ENCODE measurements at regions not wholly inside any gene's neighbourhood (a gene's known extent, or its start where the extent isn't known, plus 50 kb on each side); places are given as distances from the start of the nearest gene placed in this dataset.

DNA sequence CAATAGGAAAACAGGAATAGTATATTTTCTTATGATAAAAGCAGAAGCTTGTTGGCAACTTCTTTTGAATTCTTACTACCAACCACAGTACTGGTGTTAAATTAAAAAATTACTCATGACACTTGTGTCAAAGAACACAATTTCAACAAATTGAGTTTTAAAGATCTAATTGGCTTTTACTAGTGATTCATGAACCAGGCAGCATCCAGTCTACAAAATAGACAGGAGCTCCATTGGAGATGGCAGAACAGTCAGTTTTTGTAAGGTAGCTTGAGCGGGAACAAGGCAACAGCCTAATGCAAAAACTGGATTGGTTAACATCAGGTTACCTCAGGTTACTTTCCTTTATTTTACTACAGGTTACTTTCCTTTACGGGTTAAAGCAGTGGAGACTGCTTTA lies 181.3 kb upstream of the THBS1 start:
- H3K27me3 ChIP-seq (ENCODE audit: insufficient read depth, low read length): no peaks in the 10 kb centered on the region
- H3K4me1 ChIP-seq (ENCODE audit: control insufficient read depth, insufficient read depth, low read length, unreplicated experiment): peaks cover 15% of the 10 kb centered on the region
- no peaks in the 10 kb centered on the region for H3K36me3 ChIP-seq (ENCODE audit: insufficient read depth, low read length)
- no peak overlapping the region for H3K4me3 ChIP-seq (ENCODE audit: low read depth, low read length)
- no peak overlapping the region for H2AFZ ChIP-seq (ENCODE audit: low read length, unreplicated experiment)
- H3K27ac ChIP-seq (ENCODE audit: low read depth, low read length): no peak overlapping the region
- no peaks in the 10 kb centered on the region for H3K79me2 ChIP-seq (ENCODE audit: control insufficient read depth, insufficient read depth, low read length, unreplicated experiment)

DNA sequence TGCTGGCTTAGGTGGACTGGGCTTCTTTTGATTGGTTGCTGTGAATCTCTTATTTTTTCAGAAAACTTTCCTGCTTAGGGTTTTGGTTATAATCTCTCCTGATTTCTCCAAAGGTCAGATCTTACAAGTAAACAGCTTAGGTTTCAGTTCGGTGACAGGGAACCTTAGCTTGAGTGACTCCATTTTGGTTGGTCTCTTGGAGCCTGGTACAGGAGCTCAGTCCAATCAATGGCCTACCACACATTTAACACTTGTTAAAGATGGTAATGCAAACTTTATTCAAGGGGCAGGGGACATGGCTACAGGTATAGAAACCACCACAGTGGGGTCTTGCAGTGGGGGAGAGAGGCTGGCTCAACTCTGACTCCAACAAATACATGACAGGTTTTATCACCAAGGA lies 180.9 kb upstream of the THBS1 start:
- no peaks in the 10 kb centered on the region for H3K79me2 ChIP-seq (ENCODE audit: control insufficient read depth, insufficient read depth, low read length, unreplicated experiment)
- H3K4me1 ChIP-seq (ENCODE audit: control insufficient read depth, insufficient read depth, low read length, unreplicated experiment): peaks cover 19% of the 10 kb centered on the region
- H3K4me3 ChIP-seq (ENCODE audit: low read depth, low read length): no peak overlapping the region
- H3K36me3 ChIP-seq (ENCODE audit: insufficient read depth, low read length): no peaks in the 10 kb centered on the region
- no peak overlapping the region for H3K27ac ChIP-seq (ENCODE audit: low read depth, low read length)
- no peaks in the 10 kb centered on the region for H3K27me3 ChIP-seq (ENCODE audit: insufficient read depth, low read length)
- no peak overlapping the region for H2AFZ ChIP-seq (ENCODE audit: low read length, unreplicated experiment)

DNA sequence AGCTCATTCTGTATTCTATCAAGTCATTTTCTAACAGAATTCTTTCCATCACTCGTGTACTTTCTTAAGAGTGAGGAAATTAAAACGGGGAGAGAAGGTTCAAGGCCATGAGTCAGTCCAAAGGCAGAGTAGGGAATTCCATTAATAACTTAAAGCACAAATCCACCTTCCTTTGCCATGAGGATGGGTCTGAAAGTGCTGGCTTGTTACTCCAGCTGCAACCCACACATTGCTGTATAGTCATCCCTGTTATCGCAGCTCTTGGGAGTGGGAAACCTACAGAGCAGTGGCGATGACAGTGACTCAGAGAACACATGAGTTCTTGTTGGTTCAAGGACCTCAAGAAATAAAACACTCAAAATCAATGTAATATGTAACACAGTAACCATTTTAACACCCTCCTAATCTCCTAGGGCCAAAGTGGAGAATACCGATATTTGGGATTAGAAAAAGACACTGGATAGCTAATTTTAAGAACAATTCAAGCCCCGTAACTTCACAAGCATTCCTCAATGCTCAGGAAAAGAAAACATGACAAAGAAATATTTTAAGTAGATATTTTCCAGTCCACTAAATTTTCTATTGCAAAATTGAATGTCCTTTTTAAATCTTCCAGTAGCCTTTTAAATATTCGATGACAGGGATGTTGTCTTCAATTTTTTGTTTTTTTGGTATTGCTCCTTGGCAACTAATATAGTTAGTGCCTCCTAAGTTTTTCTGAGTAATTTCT lies 179.9 kb upstream of the THBS1 start:
- H3K4me3 ChIP-seq (ENCODE audit: low read depth, low read length): no peak overlapping the region
- H2AFZ ChIP-seq (ENCODE audit: low read length, unreplicated experiment): no peak overlapping the region
- H3K4me1 ChIP-seq (ENCODE audit: control insufficient read depth, insufficient read depth, low read length, unreplicated experiment): peaks cover 23% of the 10 kb centered on the region
- no peak overlapping the region for H3K27ac ChIP-seq (ENCODE audit: low read depth, low read length)
- no peaks in the 10 kb centered on the region for H3K36me3 ChIP-seq (ENCODE audit: insufficient read depth, low read length)
- H3K27me3 ChIP-seq (ENCODE audit: insufficient read depth, low read length): no peaks in the 10 kb centered on the region
- H3K79me2 ChIP-seq (ENCODE audit: control insufficient read depth, insufficient read depth, low read length, unreplicated experiment): no peaks in the 10 kb centered on the region

DNA sequence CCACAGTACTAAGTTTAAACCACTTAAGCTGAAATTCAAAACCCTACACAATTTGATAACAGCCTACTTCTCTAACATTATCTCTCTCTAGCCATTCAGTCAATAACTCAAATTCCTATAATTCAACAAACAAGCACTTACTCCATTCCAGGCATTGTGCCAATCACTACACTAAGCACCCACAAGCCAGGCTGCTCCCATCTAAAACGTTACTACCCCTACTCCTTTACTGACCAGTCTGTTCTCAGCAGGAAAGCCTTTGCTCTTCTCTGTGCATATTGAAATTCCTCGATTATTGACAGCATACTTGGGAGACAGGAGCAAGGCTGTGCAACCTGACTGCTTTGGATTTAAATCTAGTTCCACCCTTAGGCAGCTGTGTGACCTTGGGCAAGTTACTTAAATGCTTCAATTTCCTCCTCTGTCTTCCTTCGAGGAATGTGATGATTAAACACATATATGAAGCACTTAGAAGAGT lies 177.2 kb upstream of the THBS1 start:
- Histone ChIP-seq H3K27me3 (ENCODE audit: insufficient read depth, low read length) (no peaks in the 10 kb centered on the region), H3K79me2 (ENCODE audit: control insufficient read depth, insufficient read depth, low read length, unreplicated experiment) (no peaks in the 10 kb centered on the region), H3K36me3 (ENCODE audit: insufficient read depth, low read length) (no peaks in the 10 kb centered on the region), H3K4me3 (ENCODE audit: low read depth, low read length) (no peak overlapping the region), H3K4me1 (ENCODE audit: control insufficient read depth, insufficient read depth, low read length, unreplicated experiment) (peaks cover 23% of the 10 kb centered on the region), H2AFZ (ENCODE audit: low read length, unreplicated experiment) (peak overlapping the region; percentile 3), H3K27ac (ENCODE audit: low read depth, low read length) (peak overlapping the region; percentile 23; the same call in 1 of the 2 replicates)

DNA sequence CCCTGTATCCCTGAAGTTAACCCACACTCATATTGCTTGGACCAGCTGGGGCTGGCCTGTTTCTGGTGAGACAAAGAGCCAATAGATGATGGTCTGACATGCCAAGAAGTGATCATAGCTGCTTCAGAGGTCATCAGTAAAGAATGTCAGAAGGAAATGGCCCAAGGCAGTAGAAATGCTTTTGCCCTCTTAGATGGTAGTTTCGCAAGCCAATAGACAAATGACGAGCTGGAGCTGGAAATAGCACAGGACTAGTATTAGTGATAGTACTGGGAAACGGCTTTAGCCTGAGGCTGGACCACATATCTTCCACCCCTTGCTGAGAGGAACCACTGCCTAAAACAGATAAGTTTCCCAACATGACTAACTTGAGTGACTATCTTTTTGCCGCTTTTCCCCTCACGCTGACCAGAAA lies 176.1 kb upstream of the THBS1 start:
- Histone ChIP-seq H3K4me1 (ENCODE audit: control insufficient read depth, insufficient read depth, low read length, unreplicated experiment) (peaks cover 23% of the 10 kb centered on the region), H3K79me2 (ENCODE audit: control insufficient read depth, insufficient read depth, low read length, unreplicated experiment) (no peaks in the 10 kb centered on the region), H3K27ac (ENCODE audit: low read depth, low read length) (peak overlapping the region; percentile 66), H3K36me3 (ENCODE audit: insufficient read depth, low read length) (no peaks in the 10 kb centered on the region), H3K4me3 (ENCODE audit: low read depth, low read length) (no peak overlapping the region), H3K27me3 (ENCODE audit: insufficient read depth, low read length) (no peaks in the 10 kb centered on the region), H2AFZ (ENCODE audit: low read length, unreplicated experiment) (no peak overlapping the region)

DNA sequence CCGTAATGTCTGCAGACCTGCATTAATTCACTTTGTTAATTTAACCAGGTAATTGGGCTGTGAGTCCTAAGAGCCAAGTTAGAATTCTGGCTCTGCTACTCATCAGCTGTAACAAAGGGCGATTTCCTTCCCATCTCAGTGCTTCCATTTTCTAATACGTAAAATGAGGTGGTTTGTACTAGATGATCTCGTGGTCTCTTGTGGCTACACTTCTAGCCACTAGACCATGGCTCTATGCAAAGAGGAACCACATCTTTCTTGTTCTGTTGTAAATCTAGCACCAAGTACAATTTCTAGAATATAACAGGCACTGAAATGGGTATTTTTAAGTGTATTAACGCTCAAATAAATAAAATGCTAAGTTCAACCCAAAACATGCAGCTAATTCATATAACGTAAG lies 174.4 kb upstream of the THBS1 start:
- no peaks in the 10 kb centered on the region for H3K79me2 ChIP-seq (ENCODE audit: control insufficient read depth, insufficient read depth, low read length, unreplicated experiment)
- H3K27ac ChIP-seq (ENCODE audit: low read depth, low read length): no peak overlapping the region
- H3K36me3 ChIP-seq (ENCODE audit: insufficient read depth, low read length): no peaks in the 10 kb centered on the region
- H3K4me3 ChIP-seq (ENCODE audit: low read depth, low read length): no peak overlapping the region
- peaks cover 23% of the 10 kb centered on the region for H3K4me1 ChIP-seq (ENCODE audit: control insufficient read depth, insufficient read depth, low read length, unreplicated experiment)
- H2AFZ ChIP-seq (ENCODE audit: low read length, unreplicated experiment): no peak overlapping the region
- H3K27me3 ChIP-seq (ENCODE audit: insufficient read depth, low read length): no peaks in the 10 kb centered on the region

DNA sequence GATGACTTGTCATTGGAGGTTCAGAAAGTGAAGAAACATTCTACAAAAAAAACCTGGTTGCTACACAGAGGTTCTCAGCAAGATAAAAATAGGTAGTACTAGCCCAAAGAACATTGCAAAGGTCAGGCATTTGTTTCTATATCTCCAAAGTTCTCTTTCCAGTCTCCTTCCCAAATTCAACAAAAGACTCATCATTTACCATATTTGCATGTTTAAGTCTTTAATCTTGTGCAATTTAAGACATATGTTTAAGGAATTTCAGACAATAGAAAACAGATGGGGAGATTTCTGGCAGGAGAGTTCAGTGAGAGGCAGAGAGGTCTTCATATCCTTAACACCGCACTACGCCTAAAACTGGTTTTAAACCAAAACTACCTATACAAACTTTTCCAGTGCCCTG lies 173.8 kb upstream of the THBS1 start:
- H3K36me3 ChIP-seq (ENCODE audit: insufficient read depth, low read length): no peaks in the 10 kb centered on the region
- H3K27me3 ChIP-seq (ENCODE audit: insufficient read depth, low read length): no peaks in the 10 kb centered on the region
- no peaks in the 10 kb centered on the region for H3K79me2 ChIP-seq (ENCODE audit: control insufficient read depth, insufficient read depth, low read length, unreplicated experiment)
- no peak overlapping the region for H2AFZ ChIP-seq (ENCODE audit: low read length, unreplicated experiment)
- no peak overlapping the region for H3K4me3 ChIP-seq (ENCODE audit: low read depth, low read length)
- no peak overlapping the region for H3K27ac ChIP-seq (ENCODE audit: low read depth, low read length)
- peaks cover 23% of the 10 kb centered on the region for H3K4me1 ChIP-seq (ENCODE audit: control insufficient read depth, insufficient read depth, low read length, unreplicated experiment)

DNA sequence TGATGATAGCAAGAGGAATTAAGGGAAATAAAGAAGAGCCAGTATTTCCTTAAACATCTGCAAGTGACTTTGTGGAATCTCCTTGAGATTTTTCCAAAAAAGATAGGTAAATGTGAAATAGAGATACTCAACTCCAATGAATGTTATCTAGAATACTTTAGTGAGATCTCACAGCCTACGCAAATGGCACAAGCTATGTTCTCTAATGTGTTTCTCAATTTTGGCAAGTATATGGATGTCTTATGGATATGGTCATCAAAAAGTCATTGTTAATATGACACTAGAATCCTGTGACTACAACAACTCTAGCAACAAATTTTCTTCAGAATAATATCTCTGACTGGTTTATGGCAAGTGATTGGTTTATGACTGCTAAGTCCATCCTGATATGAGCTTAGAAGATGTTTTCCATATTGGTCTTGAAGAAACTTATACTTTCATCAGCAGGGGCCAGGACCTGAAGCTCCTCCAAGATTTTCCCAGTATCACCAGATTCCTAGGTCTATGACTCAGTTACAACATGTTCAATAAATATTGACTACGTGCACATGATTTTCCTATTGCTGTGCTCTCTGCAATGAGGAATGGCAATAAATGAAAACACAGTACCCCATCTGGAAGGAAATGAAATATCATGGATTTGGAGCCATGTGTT lies 170.9 kb upstream of the THBS1 start:
- Histone ChIP-seq H3K4me3 (ENCODE audit: low read depth, low read length) (no peak overlapping the region), H3K27ac (ENCODE audit: low read depth, low read length) (peak overlapping the region; percentile 1; the same call in 1 of the 2 replicates), H2AFZ (ENCODE audit: low read length, unreplicated experiment) (no peak overlapping the region), H3K36me3 (ENCODE audit: insufficient read depth, low read length) (no peaks in the 10 kb centered on the region), H3K4me1 (ENCODE audit: control insufficient read depth, insufficient read depth, low read length, unreplicated experiment) (peaks cover 4% of the 10 kb centered on the region), H3K27me3 (ENCODE audit: insufficient read depth, low read length) (no peaks in the 10 kb centered on the region), H3K79me2 (ENCODE audit: control insufficient read depth, insufficient read depth, low read length, unreplicated experiment) (no peaks in the 10 kb centered on the region)

DNA sequence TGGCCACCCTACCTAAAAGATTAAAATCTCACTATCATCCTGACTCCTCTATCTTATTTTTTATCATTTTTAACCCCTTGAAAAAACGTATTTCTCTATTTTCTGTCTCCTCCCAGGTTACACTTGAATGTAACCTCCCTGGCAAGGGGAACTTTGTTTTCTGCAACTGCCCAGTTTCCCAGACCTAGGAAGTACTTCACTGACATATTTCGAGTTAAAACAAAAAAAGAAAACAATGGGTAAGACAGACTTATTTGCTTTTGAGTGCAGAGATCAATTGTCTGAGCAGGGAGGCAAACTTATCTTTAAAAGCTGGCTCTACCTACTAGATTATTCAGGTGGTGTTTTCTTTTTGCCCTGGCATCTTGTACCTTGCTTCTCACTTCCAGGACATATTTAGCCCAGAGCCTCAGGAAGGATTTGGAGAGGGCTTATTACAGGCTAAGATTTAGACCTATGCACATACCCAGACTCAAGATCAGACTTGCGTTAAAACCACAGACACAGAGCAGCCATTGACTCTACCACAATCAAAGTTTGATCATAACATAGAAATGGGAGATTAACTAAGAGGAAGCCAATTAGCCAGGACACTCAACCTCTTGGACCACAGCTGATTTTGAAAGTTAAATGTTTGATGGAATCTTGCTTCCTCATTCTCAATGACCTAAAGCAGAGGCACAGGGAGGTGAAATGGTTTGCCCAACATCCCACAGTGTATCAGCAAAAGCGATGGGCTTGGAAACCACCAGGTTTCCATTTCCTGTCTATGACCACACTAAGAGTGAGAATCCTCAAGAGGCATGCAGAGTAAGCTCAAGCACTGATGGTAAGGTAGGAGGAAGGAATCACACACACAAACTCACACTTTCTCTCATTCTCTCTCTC lies 169.5 kb upstream of the THBS1 start:
- H3K27ac ChIP-seq (ENCODE audit: low read depth, low read length): no peak overlapping the region
- H2AFZ ChIP-seq (ENCODE audit: low read length, unreplicated experiment): no peak overlapping the region
- no peaks in the 10 kb centered on the region for H3K27me3 ChIP-seq (ENCODE audit: insufficient read depth, low read length)
- no peak overlapping the region for H3K4me3 ChIP-seq (ENCODE audit: low read depth, low read length)
- no peaks in the 10 kb centered on the region for H3K79me2 ChIP-seq (ENCODE audit: control insufficient read depth, insufficient read depth, low read length, unreplicated experiment)
- H3K4me1 ChIP-seq (ENCODE audit: control insufficient read depth, insufficient read depth, low read length, unreplicated experiment): no peaks in the 10 kb centered on the region
- no peaks in the 10 kb centered on the region for H3K36me3 ChIP-seq (ENCODE audit: insufficient read depth, low read length)

DNA sequence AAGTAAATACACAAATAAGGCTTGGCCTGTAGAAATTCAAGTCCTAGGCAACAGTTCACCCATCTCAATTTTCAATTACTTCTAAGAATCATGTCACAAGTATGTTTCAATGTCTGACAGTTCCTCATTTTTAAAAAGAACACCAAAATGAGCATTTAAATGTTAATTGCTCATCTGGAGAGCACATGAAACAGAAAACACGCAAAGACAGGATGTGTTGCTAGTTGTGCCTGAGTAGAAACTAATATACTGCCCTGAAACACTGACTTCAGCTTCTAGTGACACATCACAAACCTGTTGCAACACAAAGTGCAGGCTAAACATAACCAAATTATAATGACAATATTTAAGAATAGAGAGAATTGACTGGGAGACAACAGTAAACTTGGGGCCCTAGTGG lies 167.3 kb upstream of the THBS1 start:
- no peak overlapping the region for H3K27ac ChIP-seq (ENCODE audit: low read depth, low read length)
- no peaks in the 10 kb centered on the region for H3K4me1 ChIP-seq (ENCODE audit: control insufficient read depth, insufficient read depth, low read length, unreplicated experiment)
- no peak overlapping the region for H2AFZ ChIP-seq (ENCODE audit: low read length, unreplicated experiment)
- H3K36me3 ChIP-seq (ENCODE audit: insufficient read depth, low read length): no peaks in the 10 kb centered on the region
- H3K4me3 ChIP-seq (ENCODE audit: low read depth, low read length): no peak overlapping the region
- no peaks in the 10 kb centered on the region for H3K79me2 ChIP-seq (ENCODE audit: control insufficient read depth, insufficient read depth, low read length, unreplicated experiment)
- H3K27me3 ChIP-seq (ENCODE audit: insufficient read depth, low read length): no peaks in the 10 kb centered on the region

Data from ACC112 (cell line).